Stimulated activated CD8-positive, alpha-beta memory T cell treated with anti-CD3 and anti-CD28 coated beads, Interleukin-7, amount 100 ng/mL, for 4 hours (primary cell): ENCODE measurements at regions not wholly inside any gene's neighbourhood (a gene's known extent, or its start where the extent isn't known, plus 50 kb on each side); places are given as distances from the start of the nearest gene placed in this dataset.

Source experiments
- DNase-seq, 2 donors: peaks; one replicate each; pipeline ENCODE4 v3.0.0-alpha.2; 2020; ENCODE audit warnings: low read depth in 2 of 2

DNA sequence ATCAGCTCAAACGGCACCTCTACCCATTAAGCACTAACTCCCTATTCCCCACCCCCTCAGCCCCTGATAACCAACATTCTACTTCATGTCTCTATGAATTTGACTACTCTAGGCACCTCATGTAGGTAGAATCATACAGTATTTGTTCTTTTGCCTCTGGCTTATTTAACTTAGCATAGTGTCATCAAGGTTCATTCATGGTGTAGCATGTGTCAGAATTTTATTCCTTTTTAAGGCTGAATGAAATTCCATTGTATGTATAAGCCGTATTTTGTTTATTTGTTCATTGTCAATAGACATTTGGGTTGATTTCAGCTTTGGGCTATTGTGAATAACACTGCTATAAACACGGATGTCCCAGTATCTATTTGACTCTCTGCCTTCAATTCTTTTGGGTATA lies 794.9 kb upstream of the SOX9 start:
- no peak for DNase-seq

DNA sequence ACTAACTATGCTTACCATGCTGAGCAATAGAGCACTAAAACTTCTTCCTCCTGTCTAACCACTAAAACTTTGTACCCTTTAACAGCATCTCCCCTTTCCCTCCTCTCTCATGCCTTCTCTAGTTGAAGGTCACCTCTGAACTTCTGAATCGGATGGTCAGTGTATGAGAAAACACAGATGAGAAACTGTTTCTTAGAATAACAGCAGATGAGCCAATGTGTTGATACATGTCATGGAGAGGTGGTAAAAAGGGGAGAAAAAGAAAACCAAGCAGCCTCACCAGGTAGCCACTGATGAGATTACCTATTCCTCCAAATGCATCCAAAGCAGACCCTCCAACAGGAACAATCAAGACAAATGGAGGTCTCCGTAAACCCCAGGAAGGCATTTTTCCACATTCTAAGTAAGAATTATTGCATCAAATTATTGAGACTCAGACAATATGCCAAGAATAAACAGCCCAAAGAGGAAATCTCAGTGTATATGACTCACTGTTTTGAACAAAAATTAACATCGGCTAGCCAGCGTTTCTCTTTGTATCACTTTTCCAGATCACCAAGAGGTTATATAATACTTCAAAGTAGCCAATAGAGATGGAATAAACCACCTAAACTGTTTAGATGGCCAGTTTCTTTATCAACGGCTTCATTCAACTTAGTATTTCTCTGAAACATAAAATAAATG lies 793.3 kb upstream of the SOX9 start:
- no peak for DNase-seq

DNA sequence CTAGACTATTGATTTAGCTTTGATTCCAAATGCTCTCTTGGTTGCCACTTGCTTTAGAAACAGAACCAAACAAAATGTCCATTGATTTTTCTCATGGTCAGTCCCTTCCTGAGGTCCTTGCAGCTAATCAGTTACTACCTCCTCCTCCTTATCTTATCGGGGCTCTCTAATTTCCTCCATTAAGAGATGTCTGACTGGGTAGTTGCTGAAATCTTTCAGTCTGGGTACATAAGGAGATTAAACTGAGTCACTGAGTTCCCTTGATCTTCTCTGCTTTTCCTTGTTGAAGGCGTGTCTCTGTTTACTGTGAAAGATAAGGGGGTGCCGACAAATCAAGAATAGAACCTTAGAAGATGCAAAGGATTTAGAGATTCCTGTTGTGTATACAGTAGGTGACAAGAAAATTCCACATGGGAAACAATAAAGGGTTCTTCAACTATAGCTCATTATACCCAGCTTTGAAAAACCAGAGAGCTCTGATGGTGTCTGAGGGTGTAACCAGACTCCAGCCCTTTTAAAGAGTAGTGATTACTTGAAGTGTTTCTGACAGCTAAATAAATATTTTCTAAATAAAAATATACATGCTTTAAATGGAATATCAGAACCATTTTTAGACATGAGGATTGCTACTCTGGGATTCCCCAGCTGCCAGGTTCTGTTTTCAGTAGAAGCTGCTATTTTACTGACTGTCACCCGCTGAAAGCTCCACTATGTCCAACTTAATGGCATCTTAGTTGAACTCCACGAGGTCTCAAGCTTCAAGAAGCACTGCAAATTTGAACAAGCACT lies 791.3 kb upstream of the SOX9 start:
- no peak for DNase-seq

DNA sequence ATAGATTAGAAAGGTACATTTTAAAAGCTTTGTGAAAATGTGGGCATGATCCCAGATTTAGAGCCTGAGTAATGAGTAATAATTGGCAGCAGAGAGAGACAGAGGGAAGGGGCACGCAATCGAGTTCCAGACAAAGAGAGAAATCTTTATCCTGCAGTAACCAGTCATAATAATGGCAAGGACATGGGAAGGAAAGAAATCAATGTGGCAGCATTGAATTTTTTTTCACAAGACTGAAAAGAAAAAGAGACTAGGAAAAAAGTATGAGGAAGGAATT lies 790.8 kb upstream of the SOX9 start:
- no peak for DNase-seq

DNA sequence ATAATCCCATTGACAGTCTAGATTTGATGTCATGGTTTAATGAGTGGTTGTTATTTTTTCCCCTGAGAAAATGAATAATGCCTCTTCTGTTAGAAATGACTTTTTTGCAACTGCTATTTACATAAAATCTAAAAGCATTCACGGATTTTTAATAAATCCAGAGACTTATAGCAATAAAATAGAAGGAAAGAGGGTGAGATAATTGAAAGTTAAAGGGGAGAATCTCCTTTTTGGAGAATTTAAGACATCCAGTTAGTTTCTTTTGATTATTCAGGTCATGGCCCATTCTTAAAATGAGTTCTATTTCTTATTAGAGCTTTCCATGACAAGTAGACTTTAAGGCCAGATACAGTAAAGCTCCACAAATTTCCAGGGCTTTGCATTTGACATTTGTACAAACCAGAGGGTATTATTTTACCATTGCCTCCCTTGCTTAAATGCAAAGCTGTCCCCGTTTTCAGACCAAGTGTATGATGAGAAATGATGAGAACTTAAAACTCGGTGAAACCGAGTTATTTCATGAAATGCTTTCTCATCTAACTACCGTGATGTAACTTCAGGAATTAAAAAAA lies 789.0 kb upstream of the SOX9 start:
- no peak for DNase-seq

DNA sequence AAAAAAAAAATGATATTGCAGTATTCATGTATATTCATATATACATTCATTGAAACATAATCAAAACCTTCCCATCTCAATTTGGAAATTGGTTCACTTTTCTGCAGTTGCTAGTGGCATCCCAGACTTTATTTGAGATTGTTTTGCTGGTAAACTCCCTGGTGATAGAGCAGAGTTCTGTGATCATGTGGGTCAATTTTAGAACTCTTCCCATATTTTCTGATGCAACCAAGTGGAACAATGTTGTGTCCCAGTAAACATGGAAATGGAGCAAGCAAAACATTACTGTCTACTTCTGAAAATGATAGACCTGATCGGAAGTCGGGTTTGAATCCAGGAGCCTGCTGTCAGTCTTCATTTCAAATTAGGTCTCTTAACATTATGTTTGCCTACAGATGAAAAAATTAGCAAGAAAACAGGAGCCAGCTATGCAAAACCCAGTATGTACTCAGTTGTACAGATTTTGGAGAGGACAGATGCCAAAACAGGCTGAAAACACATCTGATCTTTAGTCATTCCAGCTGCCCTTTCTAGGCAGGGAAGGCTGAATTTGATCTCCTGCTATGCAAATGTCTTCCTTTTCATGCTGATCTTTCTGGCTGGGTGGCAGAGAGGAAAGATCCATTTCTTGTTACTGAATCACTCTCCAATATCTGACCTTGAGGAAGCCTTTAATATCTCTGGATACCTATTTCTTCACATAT lies 786.6 kb upstream of the SOX9 start:
- no peak for DNase-seq

DNA sequence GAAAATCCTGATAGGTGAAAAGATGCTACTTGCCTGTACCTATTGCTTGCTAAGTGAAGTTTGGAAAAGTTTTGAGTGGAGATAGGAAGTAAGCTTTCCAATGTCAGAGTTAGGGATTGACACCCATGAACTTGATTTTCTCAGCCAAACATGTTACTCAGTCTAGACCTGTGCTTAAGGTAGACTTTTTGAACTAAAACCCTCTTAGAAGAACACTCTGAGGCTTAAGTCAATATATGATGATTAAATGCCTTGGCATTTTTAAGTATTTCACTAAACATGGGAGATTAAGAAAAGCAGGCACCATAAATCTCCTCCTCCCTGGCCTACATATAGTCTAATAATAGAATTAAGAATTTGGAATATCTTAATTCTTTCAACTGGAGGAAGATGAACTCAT lies 785.6 kb upstream of the SOX9 start:
- DNase-seq: no peak

DNA sequence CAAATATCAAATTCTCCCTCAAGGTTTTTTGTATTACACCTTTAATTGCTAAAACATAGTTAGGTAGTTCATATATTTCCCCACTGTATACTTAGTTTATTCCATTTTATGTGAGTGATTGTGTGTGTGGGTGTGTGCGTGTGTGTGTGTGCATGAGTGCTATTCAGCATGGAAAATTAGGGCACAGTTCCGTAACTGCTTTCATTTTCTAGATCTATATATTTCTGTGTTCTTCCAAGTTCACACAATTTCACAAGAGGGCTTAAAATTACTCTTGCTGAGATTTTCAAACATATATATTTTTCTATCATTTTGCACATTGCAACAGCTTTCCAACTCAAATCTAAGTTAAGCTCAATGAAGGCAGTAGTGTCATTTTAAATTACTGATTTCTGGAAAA lies 782.9 kb upstream of the SOX9 start:
- DNase-seq: no peak

DNA sequence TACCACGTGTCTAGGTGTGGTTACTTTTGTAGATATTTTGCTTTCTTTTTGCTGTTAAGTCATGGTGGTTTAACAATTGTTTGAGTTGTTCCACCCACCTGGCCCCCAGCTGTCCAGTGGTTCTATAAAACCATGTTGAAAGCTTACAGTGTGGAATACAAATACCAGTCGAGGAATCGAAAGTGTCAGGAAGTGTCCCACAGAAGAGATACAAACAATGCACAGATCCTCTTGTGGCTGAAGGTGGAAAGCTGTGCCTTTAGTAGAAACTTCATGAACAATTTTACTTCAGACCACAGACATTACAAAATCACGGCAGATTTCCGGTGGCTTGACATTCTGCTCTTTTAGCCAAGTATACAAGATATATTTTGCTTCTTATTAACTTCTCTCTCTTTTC lies 782.4 kb upstream of the SOX9 start:
- no peak for DNase-seq

DNA sequence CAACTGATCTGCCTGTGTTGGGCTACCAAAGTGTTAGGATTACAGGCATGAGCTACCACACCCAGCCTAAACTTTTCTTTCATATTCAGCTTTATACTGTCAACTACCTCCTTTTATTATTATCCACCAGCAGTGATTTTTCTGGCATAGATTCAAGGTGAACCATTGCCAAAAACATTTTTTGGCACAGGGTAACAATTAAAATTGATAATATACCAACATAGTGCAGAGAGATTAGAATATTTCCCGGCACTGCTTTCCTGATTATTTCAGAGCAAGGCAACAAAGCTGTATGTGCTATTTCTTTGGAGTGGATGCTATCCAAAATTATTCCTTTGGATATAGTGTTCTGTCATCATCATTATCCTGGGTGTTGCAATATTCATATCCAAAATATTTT lies 781.6 kb upstream of the SOX9 start:
- no peak for DNase-seq

DNA sequence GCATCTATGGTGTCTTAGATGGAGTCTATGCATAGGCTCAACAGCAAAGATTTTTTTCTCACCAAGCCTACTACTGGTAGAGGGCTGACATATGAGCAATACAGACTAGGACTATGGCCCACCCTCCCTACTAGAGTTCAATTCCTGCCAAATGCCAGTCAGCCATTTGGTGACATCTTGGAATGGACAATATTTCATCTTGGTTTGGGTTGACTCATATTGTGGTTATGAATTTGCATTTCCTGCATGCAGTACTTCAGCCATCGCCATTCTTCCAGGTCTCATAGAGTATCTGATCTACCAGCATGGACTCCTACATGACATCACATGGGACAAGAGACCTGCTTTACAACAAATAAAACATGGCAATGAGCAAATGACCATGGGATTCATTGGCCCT lies 778.1 kb upstream of the SOX9 start:
- DNase-seq: no peak

DNA sequence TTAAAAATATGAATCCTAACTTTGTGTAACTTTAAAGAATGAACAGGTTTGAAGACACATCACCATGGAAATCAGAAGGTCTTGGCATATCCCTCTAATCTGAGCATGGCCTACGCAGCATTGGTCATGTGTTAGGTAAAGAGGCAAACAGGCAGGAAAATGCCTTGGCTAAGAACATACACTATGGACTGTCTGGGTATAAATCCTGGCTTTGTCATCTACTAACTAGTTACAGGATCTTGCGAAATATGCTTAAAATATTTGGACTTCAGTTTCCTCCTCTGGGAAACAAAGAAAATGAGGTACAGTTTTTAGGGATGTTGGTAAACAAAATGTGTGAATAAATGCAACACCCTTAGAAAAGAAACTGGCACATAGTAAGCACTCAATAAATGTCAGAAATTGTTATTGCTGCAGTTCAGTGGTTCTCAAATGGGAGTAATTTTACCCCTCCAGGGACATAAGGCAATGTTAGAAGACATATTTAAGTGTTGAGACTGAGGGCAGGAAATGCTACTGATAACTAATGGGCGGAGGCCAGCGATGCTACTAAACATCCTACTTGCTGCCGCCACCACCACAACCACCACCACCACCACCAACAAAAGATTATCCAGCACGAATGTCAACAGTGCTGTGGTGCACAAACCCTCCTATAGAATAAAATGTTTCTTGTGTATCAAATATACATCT lies 770.8 kb upstream of the SOX9 start:
- no peak for DNase-seq

DNA sequence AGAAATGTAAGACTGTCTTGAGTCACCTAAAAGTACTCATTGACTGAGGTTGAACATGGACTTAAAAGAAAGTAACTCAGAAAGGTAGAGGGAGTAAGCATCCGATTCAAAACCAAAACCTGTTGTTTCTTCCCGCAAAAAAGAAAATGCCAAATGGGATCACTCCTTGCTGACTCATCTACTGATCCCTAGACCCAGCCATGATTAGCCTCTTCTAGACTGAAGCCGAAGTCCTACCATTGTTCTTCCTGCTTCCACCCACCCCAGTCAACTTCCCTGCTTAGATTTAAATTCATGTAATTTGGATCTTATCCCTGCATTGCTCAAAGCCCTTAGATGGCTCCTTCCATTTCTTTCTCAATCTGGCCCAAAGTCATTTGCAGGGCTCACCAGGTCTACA lies 760.5 kb upstream of the SOX9 start:
- no peak for DNase-seq

DNA sequence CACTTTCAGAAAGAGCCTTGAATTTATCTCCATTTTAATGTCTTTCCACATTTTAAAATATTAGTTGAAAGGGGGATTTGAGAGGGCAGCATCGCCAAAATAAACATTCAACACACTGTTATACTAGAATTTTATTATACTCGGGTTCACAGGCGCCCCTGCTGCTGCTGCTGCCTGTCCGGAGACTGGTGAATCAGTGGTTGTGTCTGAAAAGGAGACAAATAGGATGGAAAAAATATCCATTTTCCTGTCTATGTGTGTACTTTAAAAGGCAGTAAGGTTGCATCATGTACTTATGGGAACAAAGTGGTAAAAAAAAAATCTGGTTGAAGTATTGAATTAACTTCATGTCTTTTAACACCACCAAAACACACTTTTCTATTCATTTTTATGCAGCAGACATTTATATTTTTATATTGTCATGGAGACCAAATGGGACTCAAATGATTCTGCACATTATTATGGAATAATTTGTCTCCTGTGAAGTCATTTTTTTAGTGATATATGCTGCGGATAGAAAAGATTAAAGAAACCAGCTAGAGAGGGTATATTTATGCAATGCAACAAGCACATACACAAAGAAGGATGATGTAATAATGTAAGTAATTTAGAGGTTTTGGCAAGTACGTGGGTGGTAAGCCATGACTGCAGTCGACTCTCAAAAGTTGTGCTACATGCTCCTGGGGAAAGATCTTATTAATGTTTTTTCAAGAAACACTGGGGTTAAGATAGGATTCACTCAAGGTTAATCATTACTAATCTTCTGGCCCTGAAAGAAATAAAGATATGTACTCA lies 759.0 kb upstream of the SOX9 start:
- DNase-seq: no peak

DNA sequence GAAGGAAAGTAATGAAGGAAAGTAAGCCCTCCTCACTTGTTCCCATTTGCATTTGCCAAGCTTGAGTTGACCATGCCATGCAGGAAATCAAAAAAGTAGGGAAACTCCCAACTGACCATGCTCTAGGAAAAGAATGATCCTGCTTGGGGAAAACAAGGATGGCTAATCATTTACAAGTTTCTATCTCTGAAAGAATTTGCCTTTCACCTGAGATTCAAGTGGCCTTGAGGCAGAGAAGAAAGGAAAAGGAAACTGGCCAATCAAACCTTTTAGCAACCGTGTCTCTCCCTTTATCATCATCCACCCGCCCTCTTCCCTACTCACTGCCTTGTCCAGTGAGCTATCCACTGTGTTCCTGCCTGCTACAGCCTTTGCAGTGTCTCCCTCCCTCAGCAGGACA lies 757.2 kb upstream of the SOX9 start:
- no peak for DNase-seq

DNA sequence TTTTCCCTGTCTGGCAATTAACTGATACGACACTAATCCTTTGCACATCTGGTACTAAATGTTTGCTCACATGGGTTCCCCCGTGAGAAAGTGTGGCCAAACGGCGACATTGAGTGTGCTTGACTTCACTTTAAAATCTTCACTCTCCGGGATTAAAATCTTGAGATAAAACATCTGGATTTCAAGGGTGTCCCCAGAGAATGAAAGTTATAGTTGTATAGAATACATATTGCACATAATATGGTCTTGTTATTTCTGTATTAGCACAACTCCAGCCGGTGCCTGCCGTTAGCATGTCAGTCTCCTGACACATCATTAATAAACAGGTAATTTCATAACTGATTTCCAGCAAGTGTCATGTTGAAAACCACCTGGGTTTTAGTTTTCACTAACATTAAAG lies 749.0 kb upstream of the SOX9 start:
- DNase-seq: no peak

DNA sequence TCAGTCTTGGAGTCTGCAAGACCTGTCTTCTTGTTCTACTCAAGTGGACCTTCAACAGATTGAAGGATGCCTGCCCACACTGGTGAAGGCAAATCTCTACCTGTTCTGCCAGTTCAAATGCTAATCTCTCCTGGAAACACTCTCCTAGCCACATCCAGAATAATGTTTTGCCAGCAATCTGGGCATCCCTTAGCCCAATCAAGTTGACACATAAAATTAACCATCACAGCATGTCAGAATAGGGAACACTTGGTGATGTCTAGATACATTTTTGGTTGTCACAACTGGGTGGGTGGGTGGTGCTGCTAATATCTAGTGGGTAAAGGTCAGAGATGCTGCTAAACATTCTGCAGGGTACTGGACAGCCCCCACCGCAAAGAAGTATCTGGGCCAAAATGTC lies 744.9 kb upstream of the SOX9 start:
- no peak for DNase-seq

DNA sequence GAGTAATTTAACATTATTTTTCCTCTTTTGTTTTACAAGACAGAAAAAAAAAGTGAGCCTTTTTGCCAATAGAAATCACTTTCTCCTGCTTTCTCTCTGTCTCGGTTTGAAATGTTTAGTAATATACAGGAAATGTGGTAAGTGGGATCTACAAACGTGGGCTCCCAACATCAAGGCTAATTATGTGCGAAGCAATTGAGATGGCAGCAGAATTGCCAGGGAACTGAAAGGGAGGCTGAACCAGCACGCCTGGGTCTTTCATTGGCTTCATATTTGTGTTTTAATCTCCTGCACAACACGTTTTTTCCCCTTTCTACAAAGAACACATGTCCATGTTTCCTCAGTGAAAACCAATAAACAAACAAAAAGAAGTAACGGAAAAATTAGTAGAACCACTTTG lies 743.9 kb upstream of the SOX9 start:
- DNase-seq: no peak

DNA sequence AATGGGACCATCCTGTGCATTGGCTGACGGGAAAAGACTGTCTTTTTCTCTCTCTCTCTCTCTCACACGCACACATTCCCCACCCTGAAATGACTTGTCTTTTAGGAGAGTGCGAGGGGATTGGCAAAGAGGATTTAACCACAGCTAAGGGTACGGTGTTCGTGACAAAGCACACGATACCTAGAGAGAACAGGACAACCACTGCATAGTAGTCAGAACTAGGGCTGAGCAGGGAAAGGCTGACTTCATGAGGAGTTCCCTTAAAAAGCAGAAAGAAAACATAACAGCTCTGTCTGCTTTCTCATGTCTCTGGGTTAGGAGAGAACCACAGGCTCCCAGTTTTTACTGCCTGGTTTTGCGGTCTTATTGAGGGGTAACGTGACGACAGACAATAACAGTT lies 742.8 kb upstream of the SOX9 start:
- DNase-seq: no peak

DNA sequence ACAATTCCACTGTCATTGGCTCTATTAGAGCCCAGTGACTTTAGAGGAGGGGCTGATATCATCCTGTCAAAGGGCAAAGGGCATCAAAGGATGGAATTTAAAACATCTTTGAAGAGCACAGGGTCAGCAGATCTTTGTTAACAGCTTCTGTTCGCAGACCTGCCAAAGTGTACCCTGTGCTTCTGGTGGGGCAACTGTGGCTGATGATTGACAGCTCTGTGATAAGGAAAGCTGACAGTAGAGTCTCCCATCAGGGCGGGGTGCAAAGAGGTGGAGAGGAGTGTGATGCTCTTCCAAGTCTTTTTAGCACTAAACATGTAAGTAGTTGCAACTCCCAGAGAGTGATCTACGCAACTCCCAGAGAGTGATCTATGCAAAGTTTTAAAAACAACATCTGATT lies 742.1 kb upstream of the SOX9 start:
- no peak for DNase-seq

DNA sequence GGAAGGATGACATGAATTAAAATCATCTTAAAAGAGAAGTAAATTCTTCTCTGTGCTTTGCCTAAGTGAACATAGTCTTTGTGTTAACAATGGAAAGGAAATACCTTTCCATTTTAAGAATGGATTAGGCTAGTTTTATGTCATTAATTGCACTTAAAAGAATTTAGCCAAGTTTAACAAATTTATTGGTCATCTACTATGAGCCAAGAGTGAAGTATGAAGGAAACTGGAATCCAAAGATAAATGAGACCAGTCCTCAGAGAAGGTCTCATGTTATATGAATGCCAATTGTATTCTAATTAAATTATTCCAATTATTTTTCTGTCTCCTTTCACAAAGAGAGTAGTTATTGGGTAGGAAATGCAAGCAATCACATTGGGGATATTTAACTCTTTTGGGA lies 741.3 kb upstream of the SOX9 start:
- DNase-seq: no peak

DNA sequence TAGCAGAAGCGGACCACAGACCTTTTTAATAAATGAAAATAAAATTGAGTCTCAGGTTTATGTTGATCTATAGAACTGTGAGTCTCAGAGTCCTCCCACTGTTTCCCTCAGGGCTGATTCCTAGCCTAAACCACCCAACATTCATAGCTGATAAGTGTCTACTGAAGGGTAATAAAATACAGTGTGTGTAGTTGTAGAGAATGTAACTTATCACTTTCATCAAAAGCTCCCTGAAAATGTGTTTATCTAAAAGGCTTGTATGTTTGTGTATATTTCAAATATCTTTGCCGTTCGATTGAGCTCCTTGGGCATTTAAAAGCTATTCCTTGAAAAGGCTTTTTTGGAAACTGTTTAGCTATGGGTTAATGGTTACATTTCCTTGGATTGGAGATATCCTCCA lies 740.3 kb upstream of the SOX9 start:
- no peak for DNase-seq
